WTC11 (cell line): ENCODE measurements at regions not wholly inside any gene's neighbourhood (a gene's known extent, or its start where the extent isn't known, plus 50 kb on each side); places are given as distances from the start of the nearest gene placed in this dataset.

Experiments used
- ATAC-seq: fragments of 200-7000 bp; cut with Tn5 transposase; 2 replicates; pipeline ENCODE4 v1.10.0; 2021; ENCODE audit warnings: mild to moderate bottlenecking, moderate library complexity
- CTCF ChIA-PET: fragments of 300-600 bp; sonication (Branson Sonifier 250); formaldehyde crosslinking; loops from one replicate; lab custom pipeline; 2021; ENCODE audit warnings: antibody characterized with exemption; lab: Charles Lee
- POLR2A ChIA-PET: fragments of 350-600 bp; sonication (Branson Sonifier 250); formaldehyde crosslinking; loops from one replicate; lab custom pipeline; 2021; ENCODE audit warnings: antibody characterized with exemption; lab: Charles Lee
- DNase-seq: peaks from one replicate; pipeline ENCODE4 v3.0.0; 2021; ENCODE audit warnings: low spot score
- H3K27ac Mint-ChIP-seq: 2 replicates; pipeline ENCODE4 v1.8.0; 2021; ENCODE audit warnings: mixed read lengths
- H3K27me3 Mint-ChIP-seq: 2 replicates; pipeline ENCODE4 v1.8.0; 2021; ENCODE audit warnings: low read depth, mild to moderate bottlenecking, moderate library complexity, mixed read lengths
- H3K36me3 Mint-ChIP-seq: 2 replicates; pipeline ENCODE4 v1.8.0; 2021; ENCODE audit warnings: mixed read lengths
- H3K4me1 Mint-ChIP-seq: 2 replicates; pipeline ENCODE4 v1.8.0; 2022; ENCODE audit warnings: mixed read lengths
- H3K4me3 Mint-ChIP-seq: 2 replicates; pipeline ENCODE4 v1.8.0; 2021; ENCODE audit warnings: mild to moderate bottlenecking, moderate library complexity, mixed read lengths
- H3K9me3 Mint-ChIP-seq: 2 replicates; pipeline ENCODE4 v1.8.0; 2021; ENCODE audit warnings: mixed read lengths
- ESRRA ChIP-seq: sonication (generic); formaldehyde crosslinking; IDR thresholded peaks from 2 replicates; pipeline ENCODE4 v1.8.1; 2022; ENCODE audit warnings: mild to moderate bottlenecking, missing genetic modification reagents, borderline replicate concordance
- FOXK1 ChIP-seq: sonication (generic); formaldehyde crosslinking; IDR thresholded peaks from 2 replicates; pipeline ENCODE4 v1.8.0; 2022; ENCODE audit warnings: mild to moderate bottlenecking, moderate library complexity, missing genetic modification reagents
- GTF2I ChIP-seq: fragments of 250-450 bp; sonication (Bioruptor Pico); conservative IDR thresholded peaks from 2 replicates; pipeline ENCODE4 v1.4.0; 2021; ENCODE audit warnings: mild to moderate bottlenecking
- IRF2 ChIP-seq: sonication (generic); formaldehyde crosslinking; IDR thresholded peaks from 2 replicates; pipeline ENCODE4 v1.8.0; 2022; ENCODE audit warnings: low read depth, missing genetic modification reagents, borderline replicate concordance
- JAZF1 ChIP-seq: fragments of 250-450 bp; sonication (Bioruptor Pico); IDR thresholded peaks from 2 replicates; pipeline ENCODE4 v1.9.0; 2021; ENCODE audit warnings: moderate library complexity, mild to moderate bottlenecking, inconsistent platforms
- NFATC4 ChIP-seq: fragments of 250-450 bp; sonication (Bioruptor Pico); IDR thresholded peaks from 2 replicates; pipeline ENCODE4 v1.9.0; 2021; ENCODE audit warnings: mild to moderate bottlenecking
- NR3C1 ChIP-seq: sonication (generic); formaldehyde crosslinking; conservative IDR thresholded peaks from 2 replicates; pipeline ENCODE4 v1.8.1; 2023; ENCODE audit warnings: low read depth, mild to moderate bottlenecking, missing genetic modification reagents
- TCF7 ChIP-seq: sonication (generic); formaldehyde crosslinking; IDR thresholded peaks from 2 replicates; pipeline ENCODE4 v1.8.0; 2022; ENCODE audit warnings: mild to moderate bottlenecking, low read depth, missing genetic modification reagents, moderate library complexity
- ZNF138 ChIP-seq: sonication (generic); formaldehyde crosslinking; conservative IDR thresholded peaks from 2 replicates; pipeline ENCODE4 v1.8.1; 2022; ENCODE audit warnings: mild to moderate bottlenecking, moderate library complexity, missing genetic modification reagents
- ZNF423 ChIP-seq: fragments of 250-450 bp; sonication (Bioruptor Pico); IDR thresholded peaks from 2 replicates; pipeline ENCODE4 v2.1.2; 2022; ENCODE audit warnings: mild to moderate bottlenecking, moderate library complexity
- TF ChIP-seq, protein P1 (sequence below): fragments of 250-450 bp; sonication (Bioruptor Pico); IDR thresholded peaks from 2 replicates; pipeline ENCODE4 v1.8.0; 2021; ENCODE audit warnings: mild to moderate bottlenecking
- TF ChIP-seq, protein P2 (sequence below): sonication (generic); formaldehyde crosslinking; IDR thresholded peaks from 2 replicates; pipeline ENCODE4 v1.8.1; 2022; ENCODE audit warnings: mild to moderate bottlenecking, missing genetic modification reagents, moderate library complexity, borderline replicate concordance
- TF ChIP-seq, protein P3 (sequence below): sonication (generic); formaldehyde crosslinking; IDR thresholded peaks from 2 replicates; pipeline ENCODE4 v1.8.0; 2023; ENCODE audit warnings: mild to moderate bottlenecking, missing genetic modification reagents
- TF ChIP-seq, protein P4 (sequence below): fragments of 250-450 bp; sonication (Bioruptor Pico); IDR thresholded peaks from 2 replicates; pipeline ENCODE4 v1.9.0; 2021; ENCODE audit warnings: mild to moderate bottlenecking
- TF ChIP-seq, protein P5 (sequence below): sonication (generic); formaldehyde crosslinking; IDR thresholded peaks from 2 replicates; pipeline ENCODE4 v1.8.1; 2022; ENCODE audit warnings: missing genetic modification reagents, borderline replicate concordance
- TF ChIP-seq, protein P6 (sequence below): fragments of 200-600 bp; IDR thresholded peaks from 2 replicates; pipeline ENCODE4 v1.8.0; 2022; ENCODE audit warnings: antibody characterized with exemption

DNA sequence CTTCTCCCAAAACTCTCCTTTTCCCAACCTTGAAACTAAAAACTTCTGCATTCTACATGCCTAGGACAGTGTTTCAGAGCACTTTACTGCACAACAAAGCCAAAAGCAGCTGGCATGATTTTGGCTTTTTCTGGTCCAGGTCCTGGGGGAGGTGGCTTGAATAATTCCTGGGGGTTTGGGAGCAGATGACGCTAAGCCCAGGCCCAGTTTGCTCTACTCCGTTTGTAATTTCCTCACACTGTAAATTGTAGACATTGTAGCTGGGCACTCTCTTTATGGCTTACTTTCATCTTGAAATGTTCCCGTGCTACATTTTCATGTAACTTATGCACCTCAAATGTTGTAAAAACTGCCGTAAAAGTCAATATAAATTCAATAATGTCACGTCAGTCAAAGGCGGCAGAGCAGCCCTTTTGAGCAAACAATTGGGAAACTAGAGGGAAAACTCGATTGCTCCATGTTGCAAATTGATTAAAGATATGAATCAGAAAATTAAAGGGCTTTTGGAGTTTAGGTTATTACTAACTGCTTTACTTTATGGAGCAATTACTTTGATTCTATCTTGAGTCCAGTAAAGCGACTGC lies 373.2 kb upstream of the SLC14A2 start (continued):
- TF ChIP-seq, protein P1, sequence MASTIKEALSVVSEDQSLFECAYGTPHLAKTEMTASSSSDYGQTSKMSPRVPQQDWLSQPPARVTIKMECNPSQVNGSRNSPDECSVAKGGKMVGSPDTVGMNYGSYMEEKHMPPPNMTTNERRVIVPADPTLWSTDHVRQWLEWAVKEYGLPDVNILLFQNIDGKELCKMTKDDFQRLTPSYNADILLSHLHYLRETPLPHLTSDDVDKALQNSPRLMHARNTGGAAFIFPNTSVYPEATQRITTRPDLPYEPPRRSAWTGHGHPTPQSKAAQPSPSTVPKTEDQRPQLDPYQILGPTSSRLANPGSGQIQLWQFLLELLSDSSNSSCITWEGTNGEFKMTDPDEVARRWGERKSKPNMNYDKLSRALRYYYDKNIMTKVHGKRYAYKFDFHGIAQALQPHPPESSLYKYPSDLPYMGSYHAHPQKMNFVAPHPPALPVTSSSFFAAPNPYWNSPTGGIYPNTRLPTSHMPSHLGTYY (CRISPR knock-in tag): no peak
- TF ChIP-seq, protein P2, sequence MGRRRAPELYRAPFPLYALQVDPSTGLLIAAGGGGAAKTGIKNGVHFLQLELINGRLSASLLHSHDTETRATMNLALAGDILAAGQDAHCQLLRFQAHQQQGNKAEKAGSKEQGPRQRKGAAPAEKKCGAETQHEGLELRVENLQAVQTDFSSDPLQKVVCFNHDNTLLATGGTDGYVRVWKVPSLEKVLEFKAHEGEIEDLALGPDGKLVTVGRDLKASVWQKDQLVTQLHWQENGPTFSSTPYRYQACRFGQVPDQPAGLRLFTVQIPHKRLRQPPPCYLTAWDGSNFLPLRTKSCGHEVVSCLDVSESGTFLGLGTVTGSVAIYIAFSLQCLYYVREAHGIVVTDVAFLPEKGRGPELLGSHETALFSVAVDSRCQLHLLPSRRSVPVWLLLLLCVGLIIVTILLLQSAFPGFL (CRISPR knock-in tag): no peak
- no peak for TF ChIP-seq GTF2I (CRISPR knock-in tag)

DNA sequence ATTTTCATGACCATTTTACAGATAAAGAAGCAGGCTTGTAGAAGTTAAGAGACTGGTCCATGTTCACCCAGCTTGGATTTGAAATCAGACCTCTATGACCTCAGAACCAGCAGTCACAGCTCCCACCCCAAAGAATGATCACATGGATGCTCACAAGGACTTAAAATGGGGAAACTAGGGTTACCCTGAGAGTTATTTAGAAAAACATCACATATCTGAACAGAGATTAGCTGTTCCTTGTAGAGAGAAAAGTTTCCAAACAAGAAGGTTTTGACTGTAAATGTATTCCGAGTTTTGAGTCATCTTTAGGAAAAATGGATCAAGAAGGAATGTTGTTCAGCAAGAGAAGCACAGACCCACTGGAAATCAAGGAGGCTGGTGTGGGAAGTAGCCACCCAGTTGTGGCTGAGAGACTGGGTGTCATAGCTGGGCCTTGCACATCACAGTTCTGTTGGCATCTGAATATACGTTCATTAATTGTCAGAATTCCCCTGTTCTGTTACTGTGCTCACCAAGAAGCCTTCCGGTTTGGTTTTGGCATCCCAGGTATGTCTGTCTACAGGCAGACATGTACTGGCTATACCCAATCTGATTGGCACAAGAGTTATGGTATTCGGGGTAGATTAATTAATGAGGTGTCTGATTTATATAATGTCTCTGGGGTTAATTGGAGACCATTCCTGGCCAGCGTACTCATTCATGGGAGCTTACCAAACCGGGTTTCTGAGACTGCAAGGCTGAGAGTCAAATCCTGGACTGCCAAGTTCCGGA lies 371.8 kb upstream of the SLC14A2 start:
- Mint-ChIP-seq H3K4me1 (peaks cover 4% of the 10 kb centered on the region; the same call in 1 of the 2 replicates), H3K27ac (no peak overlapping the region), H3K4me3 (no peak overlapping the region), H3K27me3 (no peaks in the 10 kb centered on the region), H3K36me3 (no peaks in the 10 kb centered on the region), H3K9me3 (no peaks in the 10 kb centered on the region)
- no peak for TF ChIP-seq TCF7 (CRISPR knock-in tag)
- no peak for TF ChIP-seq ZNF423
- TF ChIP-seq JAZF1 (CRISPR knock-in tag): no peak
- TF ChIP-seq FOXK1 (CRISPR knock-in tag): no peak
- no peak for TF ChIP-seq ESRRA (CRISPR knock-in tag)
- TF ChIP-seq ZNF138 (CRISPR knock-in tag): no peak
- no peak for TF ChIP-seq NFATC4 (CRISPR knock-in tag)
- TF ChIP-seq, protein P3, sequence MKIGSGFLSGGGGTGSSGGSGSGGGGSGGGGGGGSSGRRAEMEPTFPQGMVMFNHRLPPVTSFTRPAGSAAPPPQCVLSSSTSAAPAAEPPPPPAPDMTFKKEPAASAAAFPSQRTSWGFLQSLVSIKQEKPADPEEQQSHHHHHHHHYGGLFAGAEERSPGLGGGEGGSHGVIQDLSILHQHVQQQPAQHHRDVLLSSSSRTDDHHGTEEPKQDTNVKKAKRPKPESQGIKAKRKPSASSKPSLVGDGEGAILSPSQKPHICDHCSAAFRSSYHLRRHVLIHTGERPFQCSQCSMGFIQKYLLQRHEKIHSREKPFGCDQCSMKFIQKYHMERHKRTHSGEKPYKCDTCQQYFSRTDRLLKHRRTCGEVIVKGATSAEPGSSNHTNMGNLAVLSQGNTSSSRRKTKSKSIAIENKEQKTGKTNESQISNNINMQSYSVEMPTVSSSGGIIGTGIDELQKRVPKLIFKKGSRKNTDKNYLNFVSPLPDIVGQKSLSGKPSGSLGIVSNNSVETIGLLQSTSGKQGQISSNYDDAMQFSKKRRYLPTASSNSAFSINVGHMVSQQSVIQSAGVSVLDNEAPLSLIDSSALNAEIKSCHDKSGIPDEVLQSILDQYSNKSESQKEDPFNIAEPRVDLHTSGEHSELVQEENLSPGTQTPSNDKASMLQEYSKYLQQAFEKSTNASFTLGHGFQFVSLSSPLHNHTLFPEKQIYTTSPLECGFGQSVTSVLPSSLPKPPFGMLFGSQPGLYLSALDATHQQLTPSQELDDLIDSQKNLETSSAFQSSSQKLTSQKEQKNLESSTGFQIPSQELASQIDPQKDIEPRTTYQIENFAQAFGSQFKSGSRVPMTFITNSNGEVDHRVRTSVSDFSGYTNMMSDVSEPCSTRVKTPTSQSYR: no peak
- TF ChIP-seq, protein P4, sequence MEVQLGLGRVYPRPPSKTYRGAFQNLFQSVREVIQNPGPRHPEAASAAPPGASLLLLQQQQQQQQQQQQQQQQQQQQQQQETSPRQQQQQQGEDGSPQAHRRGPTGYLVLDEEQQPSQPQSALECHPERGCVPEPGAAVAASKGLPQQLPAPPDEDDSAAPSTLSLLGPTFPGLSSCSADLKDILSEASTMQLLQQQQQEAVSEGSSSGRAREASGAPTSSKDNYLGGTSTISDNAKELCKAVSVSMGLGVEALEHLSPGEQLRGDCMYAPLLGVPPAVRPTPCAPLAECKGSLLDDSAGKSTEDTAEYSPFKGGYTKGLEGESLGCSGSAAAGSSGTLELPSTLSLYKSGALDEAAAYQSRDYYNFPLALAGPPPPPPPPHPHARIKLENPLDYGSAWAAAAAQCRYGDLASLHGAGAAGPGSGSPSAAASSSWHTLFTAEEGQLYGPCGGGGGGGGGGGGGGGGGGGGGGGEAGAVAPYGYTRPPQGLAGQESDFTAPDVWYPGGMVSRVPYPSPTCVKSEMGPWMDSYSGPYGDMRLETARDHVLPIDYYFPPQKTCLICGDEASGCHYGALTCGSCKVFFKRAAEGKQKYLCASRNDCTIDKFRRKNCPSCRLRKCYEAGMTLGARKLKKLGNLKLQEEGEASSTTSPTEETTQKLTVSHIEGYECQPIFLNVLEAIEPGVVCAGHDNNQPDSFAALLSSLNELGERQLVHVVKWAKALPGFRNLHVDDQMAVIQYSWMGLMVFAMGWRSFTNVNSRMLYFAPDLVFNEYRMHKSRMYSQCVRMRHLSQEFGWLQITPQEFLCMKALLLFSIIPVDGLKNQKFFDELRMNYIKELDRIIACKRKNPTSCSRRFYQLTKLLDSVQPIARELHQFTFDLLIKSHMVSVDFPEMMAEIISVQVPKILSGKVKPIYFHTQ (CRISPR knock-in tag): no peak
- no peak for TF ChIP-seq IRF2 (CRISPR knock-in tag)
- TF ChIP-seq, protein P5, sequence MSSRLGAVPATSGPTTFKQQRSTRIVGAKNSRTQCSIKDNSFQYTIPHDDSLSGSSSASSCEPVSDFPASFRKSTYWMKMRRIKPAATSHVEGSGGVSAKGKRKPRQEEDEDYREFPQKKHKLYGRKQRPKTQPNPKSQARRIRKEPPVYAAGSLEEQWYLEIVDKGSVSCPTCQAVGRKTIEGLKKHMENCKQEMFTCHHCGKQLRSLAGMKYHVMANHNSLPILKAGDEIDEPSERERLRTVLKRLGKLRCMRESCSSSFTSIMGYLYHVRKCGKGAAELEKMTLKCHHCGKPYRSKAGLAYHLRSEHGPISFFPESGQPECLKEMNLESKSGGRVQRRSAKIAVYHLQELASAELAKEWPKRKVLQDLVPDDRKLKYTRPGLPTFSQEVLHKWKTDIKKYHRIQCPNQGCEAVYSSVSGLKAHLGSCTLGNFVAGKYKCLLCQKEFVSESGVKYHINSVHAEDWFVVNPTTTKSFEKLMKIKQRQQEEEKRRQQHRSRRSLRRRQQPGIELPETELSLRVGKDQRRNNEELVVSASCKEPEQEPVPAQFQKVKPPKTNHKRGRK (CRISPR knock-in tag): no peak
- TF ChIP-seq NR3C1 (CRISPR knock-in tag): no peak
- TF ChIP-seq, protein P6, sequence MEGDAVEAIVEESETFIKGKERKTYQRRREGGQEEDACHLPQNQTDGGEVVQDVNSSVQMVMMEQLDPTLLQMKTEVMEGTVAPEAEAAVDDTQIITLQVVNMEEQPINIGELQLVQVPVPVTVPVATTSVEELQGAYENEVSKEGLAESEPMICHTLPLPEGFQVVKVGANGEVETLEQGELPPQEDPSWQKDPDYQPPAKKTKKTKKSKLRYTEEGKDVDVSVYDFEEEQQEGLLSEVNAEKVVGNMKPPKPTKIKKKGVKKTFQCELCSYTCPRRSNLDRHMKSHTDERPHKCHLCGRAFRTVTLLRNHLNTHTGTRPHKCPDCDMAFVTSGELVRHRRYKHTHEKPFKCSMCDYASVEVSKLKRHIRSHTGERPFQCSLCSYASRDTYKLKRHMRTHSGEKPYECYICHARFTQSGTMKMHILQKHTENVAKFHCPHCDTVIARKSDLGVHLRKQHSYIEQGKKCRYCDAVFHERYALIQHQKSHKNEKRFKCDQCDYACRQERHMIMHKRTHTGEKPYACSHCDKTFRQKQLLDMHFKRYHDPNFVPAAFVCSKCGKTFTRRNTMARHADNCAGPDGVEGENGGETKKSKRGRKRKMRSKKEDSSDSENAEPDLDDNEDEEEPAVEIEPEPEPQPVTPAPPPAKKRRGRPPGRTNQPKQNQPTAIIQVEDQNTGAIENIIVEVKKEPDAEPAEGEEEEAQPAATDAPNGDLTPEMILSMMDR: no peak
- ATAC-seq: no peak
- POLR2A ChIA-PET: interaction anchor here (0.5 kb wide), 1 partner anchor 647 kb away, joined by 3 read pairs; no protein-coding TSS in a partner anchor
- DNase-seq: no peak
- CTCF ChIA-PET: interaction anchor here (0.8 kb wide), 1 partner anchor 30 kb away, joined by 5 read pairs; no protein-coding TSS in a partner anchor
